Nephron (organoid): ENCODE measurements at regions not wholly inside any gene's neighbourhood (a gene's known extent, or its start where the extent isn't known, plus 50 kb on each side); places are given as distances from the start of the nearest gene placed in this dataset.
A peak's percentile ranks its signal among the peaks of the same experiment; 100 is the strongest.

ENCODE experiments used
- H3K27ac Mint-ChIP-seq, 3 experiments: 2 replicates each; pipeline ENCODE4 v1.8.0; 2020; ENCODE audit warnings: mixed read lengths in 3 of 3, mild to moderate bottlenecking in 2 of 3, moderate library complexity in 1 of 3
- H3K27me3 Mint-ChIP-seq: 2 replicates; pipeline ENCODE4 v1.8.0; 2021; ENCODE audit warnings: low read depth, mild to moderate bottlenecking, moderate library complexity, mixed read lengths
- H3K36me3 Mint-ChIP-seq: 2 replicates; pipeline ENCODE4 v1.8.0; 2020; ENCODE audit warnings: low read depth, mixed read lengths
- H3K4me1 Mint-ChIP-seq: 2 replicates; pipeline ENCODE4 v1.8.0; 2020; ENCODE audit warnings: mixed read lengths
- H3K4me3 Mint-ChIP-seq, 3 experiments: 2 replicates each; pipeline ENCODE4 v1.8.0; 2020; ENCODE audit warnings: mild to moderate bottlenecking in 3 of 3, mixed read lengths in 3 of 3, moderate library complexity in 2 of 3
- H3K9me3 Mint-ChIP-seq: 2 replicates; pipeline ENCODE4 v1.8.0; 2020; ENCODE audit warnings: mixed read lengths
- TF ChIP-seq, protein P1 (sequence below), 3 experiments: fragments of 200-600 bp; sonication (generic); IDR thresholded peaks; one replicate each; pipeline ENCODE4 v1.5.0; 2021; ENCODE audit warnings: antibody characterized with exemption in 3 of 3; ENCODE audit not compliant: unreplicated experiment in 3 of 3

DNA sequence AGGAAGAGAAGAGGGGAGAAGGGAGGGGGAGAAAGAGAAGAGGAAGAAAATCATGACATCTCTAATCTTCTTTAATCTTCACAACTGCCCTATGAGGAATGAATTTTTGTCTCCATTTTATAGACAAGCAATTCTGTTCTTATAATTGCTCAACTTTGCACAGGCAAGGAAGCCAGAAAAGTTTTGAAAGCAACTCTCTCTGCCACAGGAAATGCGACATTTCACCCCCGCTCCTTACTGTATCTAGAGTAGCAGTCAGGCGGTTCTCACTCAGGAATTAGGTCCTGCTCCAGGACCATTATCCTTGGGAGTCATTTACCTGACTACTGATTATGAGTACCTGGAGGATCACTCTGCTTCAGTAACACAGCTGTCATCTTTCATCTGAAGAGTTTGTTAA, 69.2 kb upstream of the FAM9A start:
- Mint-ChIP-seq H3K9me3 (peaks cover 6% of the 10 kb centered on the region), H3K27me3 (no peaks in the 10 kb centered on the region), H3K4me1 (peaks cover 27% of the 10 kb centered on the region), H3K4me3 (no peak overlapping the region), H3K27ac (peak overlapping the region in 1 of 3 experiments; percentile 6), H3K36me3 (no peaks in the 10 kb centered on the region)
- TF ChIP-seq, protein P1, sequence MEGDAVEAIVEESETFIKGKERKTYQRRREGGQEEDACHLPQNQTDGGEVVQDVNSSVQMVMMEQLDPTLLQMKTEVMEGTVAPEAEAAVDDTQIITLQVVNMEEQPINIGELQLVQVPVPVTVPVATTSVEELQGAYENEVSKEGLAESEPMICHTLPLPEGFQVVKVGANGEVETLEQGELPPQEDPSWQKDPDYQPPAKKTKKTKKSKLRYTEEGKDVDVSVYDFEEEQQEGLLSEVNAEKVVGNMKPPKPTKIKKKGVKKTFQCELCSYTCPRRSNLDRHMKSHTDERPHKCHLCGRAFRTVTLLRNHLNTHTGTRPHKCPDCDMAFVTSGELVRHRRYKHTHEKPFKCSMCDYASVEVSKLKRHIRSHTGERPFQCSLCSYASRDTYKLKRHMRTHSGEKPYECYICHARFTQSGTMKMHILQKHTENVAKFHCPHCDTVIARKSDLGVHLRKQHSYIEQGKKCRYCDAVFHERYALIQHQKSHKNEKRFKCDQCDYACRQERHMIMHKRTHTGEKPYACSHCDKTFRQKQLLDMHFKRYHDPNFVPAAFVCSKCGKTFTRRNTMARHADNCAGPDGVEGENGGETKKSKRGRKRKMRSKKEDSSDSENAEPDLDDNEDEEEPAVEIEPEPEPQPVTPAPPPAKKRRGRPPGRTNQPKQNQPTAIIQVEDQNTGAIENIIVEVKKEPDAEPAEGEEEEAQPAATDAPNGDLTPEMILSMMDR (IDR thresholded peaks at IDR 0.05; ENCODE audit: unreplicated experiment in 3 of 3), result no peak

DNA sequence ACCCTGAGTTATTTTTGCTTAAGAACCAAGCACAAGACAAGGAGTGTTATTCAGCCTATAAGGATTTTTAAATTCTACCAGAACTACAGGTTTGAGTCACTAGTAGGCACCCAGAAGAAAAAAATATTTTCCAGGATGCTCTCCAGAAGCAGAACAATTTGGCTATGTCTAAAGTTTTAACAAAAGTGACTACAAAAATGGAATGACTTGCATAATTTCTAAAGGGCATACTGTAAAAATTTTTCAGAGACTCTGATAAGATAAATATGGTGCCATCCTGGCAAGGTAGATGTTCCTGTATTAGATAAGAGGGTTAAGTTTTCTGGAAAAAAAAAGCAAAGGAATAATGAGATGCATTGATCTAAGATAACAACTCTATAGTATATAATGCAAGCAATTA, 68.6 kb upstream of the FAM9A start:
- Mint-ChIP-seq H3K36me3 (no peaks in the 10 kb centered on the region), H3K27me3 (no peaks in the 10 kb centered on the region), H3K4me1 (peaks cover 27% of the 10 kb centered on the region), H3K27ac (peak overlapping the region in 1 of 3 experiments; percentile 6), H3K4me3 (no peak overlapping the region), H3K9me3 (peaks cover 3% of the 10 kb centered on the region)
- TF ChIP-seq, protein P1 (IDR thresholded peaks at IDR 0.05; ENCODE audit: unreplicated experiment in 3 of 3), result no peak

- peak overlapping the region in 2 of 3 experiments; percentile 1 to 34 for H3K27ac Mint-ChIP-seq
- H3K4me1 Mint-ChIP-seq, result peaks cover 27% of the 10 kb centered on the region
- H3K36me3 Mint-ChIP-seq, result no peaks in the 10 kb centered on the region
- no peak overlapping the region for H3K4me3 Mint-ChIP-seq
- TF ChIP-seq, protein P1 (IDR thresholded peaks at IDR 0.05; ENCODE audit: unreplicated experiment in 3 of 3), result peak; percentile 32 to 45 (median 36)
- H3K9me3 Mint-ChIP-seq, result peaks cover 3% of the 10 kb centered on the region
- no peaks in the 10 kb centered on the region for H3K27me3 Mint-ChIP-seq
Observed at GRCh38 chrX:8868906-8869305, 67.7 kb upstream of the FAM9A start.

GRCh38 chrX:8868070-8868773, 67.0 kb upstream of the FAM9A start:
- no peaks in the 10 kb centered on the region for H3K27me3 Mint-ChIP-seq
- H3K4me3 Mint-ChIP-seq, result no peak overlapping the region
- TF ChIP-seq, protein P1 (IDR thresholded peaks at IDR 0.05; ENCODE audit: unreplicated experiment in 3 of 3), result no peak
- no peaks in the 10 kb centered on the region for H3K36me3 Mint-ChIP-seq
- H3K9me3 Mint-ChIP-seq, result peaks cover 3% of the 10 kb centered on the region
- peaks cover 27% of the 10 kb centered on the region for H3K4me1 Mint-ChIP-seq
- H3K27ac Mint-ChIP-seq, result peak overlapping the region; percentile 1 to 34 (median 4)

DNA sequence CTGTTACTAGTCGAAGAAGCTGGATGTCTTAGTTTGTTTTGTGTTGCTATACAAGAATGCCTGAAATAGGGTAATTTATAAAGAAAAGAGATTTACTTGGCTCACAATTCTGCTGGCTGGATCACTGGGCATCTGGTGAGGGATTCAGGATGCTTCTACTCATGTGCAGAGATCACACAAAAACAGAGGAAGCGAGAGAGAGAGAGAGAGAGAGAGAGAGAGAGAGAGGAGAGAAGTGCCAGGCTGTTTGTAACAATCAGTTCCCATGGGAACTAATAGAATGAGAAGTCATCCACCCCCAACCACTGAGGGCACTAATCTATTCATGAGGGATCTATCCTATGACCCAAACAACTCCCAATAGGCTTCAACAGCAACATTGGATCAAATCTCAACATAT, 66.2 kb upstream of the FAM9A start:
- H3K9me3 Mint-ChIP-seq, result no peaks in the 10 kb centered on the region
- no peak overlapping the region for H3K4me3 Mint-ChIP-seq
- TF ChIP-seq, protein P1 (IDR thresholded peaks at IDR 0.05; ENCODE audit: unreplicated experiment in 3 of 3), result no peak
- H3K27me3 Mint-ChIP-seq, result no peaks in the 10 kb centered on the region
- peaks cover 27% of the 10 kb centered on the region for H3K4me1 Mint-ChIP-seq
- no peaks in the 10 kb centered on the region for H3K36me3 Mint-ChIP-seq
- peak overlapping the region in 1 of 3 experiments; percentile 12 for H3K27ac Mint-ChIP-seq

GRCh38 chrX:8864161-8864560, 63.0 kb upstream of the FAM9A start:
- Mint-ChIP-seq H3K9me3 (no peaks in the 10 kb centered on the region), H3K36me3 (no peaks in the 10 kb centered on the region), H3K27me3 (no peaks in the 10 kb centered on the region)

More at GRCh38 chrX:8864161-8864560, 63.0 kb upstream of the FAM9A start:
- TF ChIP-seq, protein P1 (IDR thresholded peaks at IDR 0.05; ENCODE audit: unreplicated experiment in 3 of 3), result no peak
- H3K27ac Mint-ChIP-seq, result no peak overlapping the region
- peaks cover 14% of the 10 kb centered on the region for H3K4me1 Mint-ChIP-seq
- H3K4me3 Mint-ChIP-seq, result no peak overlapping the region
